ENCODE measurements at regions not wholly inside any gene's neighbourhood (a gene's known extent, or its start where the extent isn't known, plus 50 kb on each side); places are given as distances from the start of the nearest gene placed in this dataset.

GRCh38 chr15:92224843-92225242 lies 168.8 kb upstream of the ST8SIA2 start:
- DNase-seq = no peak

- no peak for DNase-seq
Observed at GRCh38 chr15:92226020-92226612, 167.6 kb upstream of the ST8SIA2 start.

GRCh38 chr15:92228830-92229229 lies 164.9 kb upstream of the ST8SIA2 start:
- no peak for DNase-seq

GRCh38 chr15:92231461-92231860 lies 162.2 kb upstream of the ST8SIA2 start:
- no peak for DNase-seq

GRCh38 chr15:92232317-92232716 lies 161.4 kb upstream of the ST8SIA2 start:
- DNase-seq = no peak

GRCh38 chr15:92232876-92233275 lies 160.8 kb upstream of the ST8SIA2 start:
- DNase-seq = no peak

- DNase-seq = no peak
Observed at GRCh38 chr15:92243227-92243626, 150.5 kb upstream of the ST8SIA2 start.

GRCh38 chr15:92244703-92245102 lies 149.0 kb upstream of the ST8SIA2 start:
- no peak for DNase-seq

- no peak for DNase-seq
Observed at GRCh38 chr15:92247649-92248242, 145.9 kb upstream of the ST8SIA2 start.

- DNase-seq = no peak
Observed at GRCh38 chr15:92266796-92267685, 126.6 kb upstream of the ST8SIA2 start.

GRCh38 chr15:92268900-92269299 lies 124.8 kb upstream of the ST8SIA2 start:
- no peak for DNase-seq

- DNase-seq = no peak
Observed at GRCh38 chr15:92271179-92271578, 122.5 kb upstream of the ST8SIA2 start.

GRCh38 chr15:92272106-92272505 lies 121.6 kb upstream of the ST8SIA2 start:
- no peak for DNase-seq

GRCh38 chr15:92273286-92273685 lies 120.4 kb upstream of the ST8SIA2 start:
- no peak for DNase-seq

- DNase-seq = no peak
Observed at GRCh38 chr15:92273723-92274122, 120.0 kb upstream of the ST8SIA2 start.

GRCh38 chr15:92277776-92278175 lies 115.9 kb upstream of the ST8SIA2 start:
- peak; percentile 12 for DNase-seq

GRCh38 chr15:92283813-92284212 lies 109.9 kb upstream of the ST8SIA2 start:
- no peak for DNase-seq

GRCh38 chr15:92288755-92289154 lies 104.9 kb upstream of the ST8SIA2 start:
- no peak for DNase-seq

- no peak for DNase-seq
Observed at GRCh38 chr15:92289733-92290132, 103.9 kb upstream of the ST8SIA2 start.

- no peak for DNase-seq
Observed at GRCh38 chr15:92290359-92290992, 103.2 kb upstream of the ST8SIA2 start.

- DNase-seq = no peak
Observed at GRCh38 chr15:92291900-92292299, 101.8 kb upstream of the ST8SIA2 start.

GRCh38 chr15:92294759-92295158 lies 98.9 kb upstream of the ST8SIA2 start:
- DNase-seq = no peak

GRCh38 chr15:92304223-92304975 lies 89.3 kb upstream of the ST8SIA2 start:
- no peak for DNase-seq

Measured in NCI-H226 (cell line).